ENCODE measurements at regions not wholly inside any gene's neighbourhood (a gene's known extent, or its start where the extent isn't known, plus 50 kb on each side); places are given as distances from the start of the nearest gene placed in this dataset.

DNA sequence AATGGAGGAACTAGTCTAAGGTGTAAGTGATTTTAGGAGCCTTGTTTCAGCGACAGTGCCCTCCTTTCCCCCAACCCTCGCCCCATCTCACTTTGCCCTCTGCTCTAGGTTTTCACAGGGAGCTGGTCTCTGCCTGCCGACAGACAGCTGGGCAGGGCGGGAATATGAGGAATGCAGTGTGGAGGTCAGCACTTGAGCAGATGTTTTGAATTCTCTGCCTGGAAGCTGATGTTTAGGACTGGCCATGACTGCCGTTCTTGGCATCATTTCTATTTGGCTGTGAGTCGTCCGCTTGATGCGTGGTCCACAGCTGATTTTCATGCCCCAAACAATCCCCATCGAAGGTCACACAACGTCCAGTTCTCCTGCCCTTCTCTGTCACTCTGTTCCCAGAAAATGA lies 55.1 kb upstream of the SIX3 start:
- CTCF ChIA-PET = interaction anchor here (3.0 kb wide), 1 partner anchor 407 kb away, joined by 8 read pairs; no protein-coding TSS in a partner anchor
- Histone ChIP-seq H3K9ac (replicated peaks; ENCODE audit: extremely low read depth, insufficient read depth, low read length) (no peak overlapping the region), H3K4me1 (ENCODE audit: control insufficient read depth, extremely low read depth, insufficient read depth, low read length) (no peaks in the 10 kb centered on the region), H3K4me2 (ENCODE audit: insufficient read depth, low read length) (no peak overlapping the region), H3K4me3 (replicated peaks in 1 of 3; ENCODE audit: insufficient read depth in 1 of 3, low read depth in 1 of 3, low read length in 3 of 3) (no peak overlapping the region), H2AFZ (ENCODE audit: low read depth, low read length) (no peak overlapping the region), H4K20me1 (replicated peaks; ENCODE audit: control insufficient read depth, extremely low read depth, insufficient read depth, low read length) (no peaks in the 10 kb centered on the region), H3K36me3 (ENCODE audit: control insufficient read depth in 2 of 2, extremely low read depth in 1 of 2, insufficient read depth in 2 of 2, low read length in 2 of 2) (no peaks in the 10 kb centered on the region), H3K79me2 (ENCODE audit: control insufficient read depth, insufficient read depth, low read length) (no peaks in the 10 kb centered on the region), H3K9me1 (replicated peaks; ENCODE audit: control insufficient read depth, extremely low read depth, insufficient read depth, low read length) (no peaks in the 10 kb centered on the region), H3K27ac (ENCODE audit: insufficient read depth, low read depth, low read length) (no peak overlapping the region), H3K9me3 (replicated peaks; ENCODE audit: control insufficient read depth, insufficient read depth, low read length) (no peaks in the 10 kb centered on the region), H3K27me3 (ENCODE audit: control insufficient read depth in 2 of 2, insufficient read depth in 2 of 2, low read length in 2 of 2) (peaks cover 6 to 14% of the 10 kb centered on the region in 2 experiments)
- dilution Hi-C loops (cut with MboI; ENCODE audit: extremely low pct_ligation_motif_present, low sequenced_read_pairs) (no loop called here), intact Hi-C loops (cut with micrococcal nuclease) (no loop called here)
- FAIRE-seq (no peak), DNase-seq (ENCODE audit: low read depth, low spot score) (no peak)
- BruUV-seq (replicated peaks) = no TSS peak
- POLR2A ChIA-PET = no interaction called here
- no peak for TF ChIP-seq POLR2AphosphoS5 (IDR thresholded peaks at IDR 0.05; ENCODE audit: insufficient read depth, low read depth, low read length)
- no peak for TF ChIP-seq MAX (IDR thresholded peaks at IDR 0.05; ENCODE audit: insufficient read depth, insufficient read length)
- TF ChIP-seq MYC (IDR thresholded peaks at IDR 0.05; ENCODE audit: low read depth, low read length) = no peak
- TF ChIP-seq, protein P1, sequence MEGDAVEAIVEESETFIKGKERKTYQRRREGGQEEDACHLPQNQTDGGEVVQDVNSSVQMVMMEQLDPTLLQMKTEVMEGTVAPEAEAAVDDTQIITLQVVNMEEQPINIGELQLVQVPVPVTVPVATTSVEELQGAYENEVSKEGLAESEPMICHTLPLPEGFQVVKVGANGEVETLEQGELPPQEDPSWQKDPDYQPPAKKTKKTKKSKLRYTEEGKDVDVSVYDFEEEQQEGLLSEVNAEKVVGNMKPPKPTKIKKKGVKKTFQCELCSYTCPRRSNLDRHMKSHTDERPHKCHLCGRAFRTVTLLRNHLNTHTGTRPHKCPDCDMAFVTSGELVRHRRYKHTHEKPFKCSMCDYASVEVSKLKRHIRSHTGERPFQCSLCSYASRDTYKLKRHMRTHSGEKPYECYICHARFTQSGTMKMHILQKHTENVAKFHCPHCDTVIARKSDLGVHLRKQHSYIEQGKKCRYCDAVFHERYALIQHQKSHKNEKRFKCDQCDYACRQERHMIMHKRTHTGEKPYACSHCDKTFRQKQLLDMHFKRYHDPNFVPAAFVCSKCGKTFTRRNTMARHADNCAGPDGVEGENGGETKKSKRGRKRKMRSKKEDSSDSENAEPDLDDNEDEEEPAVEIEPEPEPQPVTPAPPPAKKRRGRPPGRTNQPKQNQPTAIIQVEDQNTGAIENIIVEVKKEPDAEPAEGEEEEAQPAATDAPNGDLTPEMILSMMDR (IDR thresholded peaks at IDR 0.05; ENCODE audit: extremely low read depth in 1 of 2, insufficient read depth in 1 of 2, low read depth in 1 of 2, low read length in 2 of 2) = no peak
- no peak for TF ChIP-seq FOS (IDR thresholded peaks at IDR 0.05; ENCODE audit: borderline replicate concordance, insufficient read depth, low read length)
- no peak for TF ChIP-seq JUN (IDR thresholded peaks at IDR 0.05; ENCODE audit: borderline replicate concordance, insufficient read depth, insufficient read length, low read depth)
- no peak for TF ChIP-seq POLR2A (IDR thresholded peaks at IDR 0.05; ENCODE audit: low read depth, low read length)
- TF ChIP-seq EZH2 (IDR thresholded peaks at IDR 0.05; ENCODE audit: borderline replicate concordance, low read depth, low read length, severe bottlenecking) = no peak
- TF ChIP-seq GATA2 (IDR thresholded peaks at IDR 0.05; ENCODE audit: insufficient read depth, insufficient read length, low read depth, low read length) = no peak
